Choroid plexus epithelial cell (primary cell): ENCODE measurements at regions not wholly inside any gene's neighbourhood (a gene's known extent, or its start where the extent isn't known, plus 50 kb on each side); places are given as distances from the start of the nearest gene placed in this dataset.

ENCODE experiments used
- DNase-seq: peaks from one replicate; pipeline ENCODE4 v3.0.0-alpha.2; 2010; ENCODE audit warnings: low read depth
- H3K4me3 ChIP-seq: 2 replicates; pipeline ENCODE4 v1.5.1; 2011; ENCODE audit warnings: low read depth, mild to moderate bottlenecking, control low read depth, low read length, moderate library complexity
- CTCF ChIP-seq: conservative IDR thresholded peaks from 2 replicates; pipeline ENCODE4 v1.5.1; 2011; ENCODE audit warnings: low read depth, mild to moderate bottlenecking, control low read depth, inconsistent platforms, low read length, moderate library complexity

DNA sequence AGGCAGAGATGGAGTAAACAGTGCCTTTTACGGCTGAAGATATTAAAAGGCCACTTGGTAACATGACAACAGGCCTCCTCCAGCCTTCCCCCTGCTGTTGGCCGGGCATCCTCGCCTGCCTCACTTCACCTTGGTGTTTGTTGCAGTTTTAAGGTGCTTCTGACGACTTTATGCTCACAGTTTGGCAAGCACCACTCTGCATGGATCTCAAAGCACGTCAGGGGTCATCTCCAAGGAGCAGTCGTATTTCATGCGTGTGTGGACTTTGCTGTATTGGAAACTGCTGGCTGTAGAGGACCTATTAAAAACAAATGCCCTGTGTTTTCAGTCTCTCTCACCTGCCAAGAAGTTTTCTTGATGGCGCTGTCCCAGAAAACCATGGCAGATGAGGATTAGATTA, 483.1 kb downstream of the RPS24 start:
- H3K4me3 ChIP-seq = no peak overlapping the region
- DNase-seq = no peak
- TF ChIP-seq CTCF = no peak

DNA sequence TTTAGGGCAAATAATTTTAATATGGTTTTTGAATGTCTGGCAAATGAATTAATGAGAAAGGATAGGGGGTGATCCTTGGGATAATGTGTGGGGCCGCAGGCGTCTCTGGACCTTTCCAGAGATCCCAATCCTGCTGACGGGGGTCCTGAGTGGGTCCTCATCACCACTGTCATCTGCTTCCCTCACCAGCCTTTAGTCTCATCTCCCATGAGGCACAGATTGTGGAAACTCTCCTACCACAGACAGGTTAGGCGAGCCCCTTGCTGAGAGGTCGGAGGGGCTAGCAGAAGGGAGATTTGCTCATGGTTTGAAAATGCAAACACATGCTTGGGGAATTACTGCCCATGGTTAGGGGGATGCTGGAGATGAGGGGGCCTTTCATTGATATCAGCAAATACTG, 484.6 kb downstream of the RPS24 start:
- H3K4me3 ChIP-seq = no peak overlapping the region
- no peak for DNase-seq
- no peak for TF ChIP-seq CTCF

DNA sequence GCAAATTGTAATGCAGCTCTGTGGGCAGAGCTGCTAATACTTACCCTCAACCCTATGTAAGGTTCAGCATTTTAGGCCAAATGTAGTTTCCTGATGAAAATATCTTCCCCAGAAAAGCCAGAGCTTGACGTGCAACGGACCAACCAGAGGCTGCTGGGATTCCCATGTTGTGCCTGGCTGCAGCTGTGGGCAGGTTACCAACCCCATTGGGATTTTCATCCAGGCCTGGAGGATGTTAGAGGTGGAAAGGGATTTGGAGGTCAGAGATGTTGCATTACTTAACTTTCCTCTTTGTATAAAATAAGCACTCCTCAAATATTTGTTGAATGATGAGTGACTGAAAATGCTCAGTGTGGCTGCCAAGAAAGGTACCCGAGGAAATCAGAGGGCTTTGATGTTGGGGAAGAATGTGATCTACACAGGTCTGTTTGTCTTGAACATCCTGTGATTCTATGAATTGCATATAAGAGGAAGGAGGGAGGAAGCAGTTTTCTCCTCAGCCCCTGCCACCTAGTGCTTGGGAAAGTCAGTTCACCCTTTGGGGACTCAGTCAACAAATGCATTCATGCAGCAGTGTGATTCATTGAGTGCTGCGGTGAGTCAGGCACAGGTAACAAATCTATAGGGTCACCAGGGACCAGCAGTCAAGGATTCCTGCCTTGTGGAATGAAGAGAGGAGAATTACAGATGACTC, 487.2 kb downstream of the RPS24 start:
- peak; percentile 55 for DNase-seq
- H3K4me3 ChIP-seq = no peak overlapping the region
- peak; percentile 68 for TF ChIP-seq CTCF

- no peak for DNase-seq
- TF ChIP-seq CTCF = no peak
- H3K4me3 ChIP-seq = no peak overlapping the region
Observed at GRCh38 chr10:78523453-78523852, 489.8 kb downstream of the RPS24 start.

- TF ChIP-seq CTCF = no peak
- no peak for DNase-seq
- H3K4me3 ChIP-seq = no peak overlapping the region
Observed at GRCh38 chr10:78524342-78524741, 490.7 kb downstream of the RPS24 start.

GRCh38 chr10:78524941-78525340, 491.3 kb downstream of the RPS24 start:
- no peak for TF ChIP-seq CTCF
- no peak for DNase-seq

GRCh38 chr10:78526347-78526746, 492.7 kb downstream of the RPS24 start:
- DNase-seq = no peak
- H3K4me3 ChIP-seq = no peak overlapping the region
- no peak for TF ChIP-seq CTCF

More at GRCh38 chr10:78524941-78525340, 491.3 kb downstream of the RPS24 start:
- H3K4me3 ChIP-seq = no peak overlapping the region
